ENCODE measurements at regions not wholly inside any gene's neighbourhood (a gene's known extent, or its start where the extent isn't known, plus 50 kb on each side); places are given as distances from the start of the nearest gene placed in this dataset.

DNA sequence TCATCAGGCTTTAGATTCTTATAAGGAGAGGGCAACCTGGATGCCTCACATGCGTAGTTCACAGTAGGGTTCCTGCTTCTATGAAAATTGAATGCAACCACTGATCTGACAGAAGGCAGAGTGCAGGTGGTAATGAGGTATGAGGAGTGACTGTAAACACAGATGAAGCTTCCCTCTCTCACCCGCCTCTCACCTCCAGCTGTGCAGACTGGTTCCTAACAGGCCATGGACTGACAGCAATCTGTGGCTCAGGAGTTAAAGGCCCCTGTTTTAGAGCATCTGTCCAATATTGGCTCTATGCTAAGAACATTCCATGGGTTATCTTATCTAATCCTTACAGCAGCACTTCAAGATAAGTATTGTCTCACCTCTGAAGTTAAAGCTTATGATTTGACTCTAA lies 213.5 kb upstream of the NRP1 start:
- TF ChIP-seq, protein P1, sequence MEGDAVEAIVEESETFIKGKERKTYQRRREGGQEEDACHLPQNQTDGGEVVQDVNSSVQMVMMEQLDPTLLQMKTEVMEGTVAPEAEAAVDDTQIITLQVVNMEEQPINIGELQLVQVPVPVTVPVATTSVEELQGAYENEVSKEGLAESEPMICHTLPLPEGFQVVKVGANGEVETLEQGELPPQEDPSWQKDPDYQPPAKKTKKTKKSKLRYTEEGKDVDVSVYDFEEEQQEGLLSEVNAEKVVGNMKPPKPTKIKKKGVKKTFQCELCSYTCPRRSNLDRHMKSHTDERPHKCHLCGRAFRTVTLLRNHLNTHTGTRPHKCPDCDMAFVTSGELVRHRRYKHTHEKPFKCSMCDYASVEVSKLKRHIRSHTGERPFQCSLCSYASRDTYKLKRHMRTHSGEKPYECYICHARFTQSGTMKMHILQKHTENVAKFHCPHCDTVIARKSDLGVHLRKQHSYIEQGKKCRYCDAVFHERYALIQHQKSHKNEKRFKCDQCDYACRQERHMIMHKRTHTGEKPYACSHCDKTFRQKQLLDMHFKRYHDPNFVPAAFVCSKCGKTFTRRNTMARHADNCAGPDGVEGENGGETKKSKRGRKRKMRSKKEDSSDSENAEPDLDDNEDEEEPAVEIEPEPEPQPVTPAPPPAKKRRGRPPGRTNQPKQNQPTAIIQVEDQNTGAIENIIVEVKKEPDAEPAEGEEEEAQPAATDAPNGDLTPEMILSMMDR (IDR thresholded peaks at IDR 0.05), result no peak
- TF ChIP-seq EZH2 (IDR thresholded peaks at IDR 0.05; ENCODE audit: borderline replicate concordance, insufficient read depth, low read depth, low read length, poor library complexity, severe bottlenecking), result no peak

All from B cell (primary cell).